ENCODE measurements at regions not wholly inside any gene's neighbourhood (a gene's known extent, or its start where the extent isn't known, plus 50 kb on each side); places are given as distances from the start of the nearest gene placed in this dataset.

DNA sequence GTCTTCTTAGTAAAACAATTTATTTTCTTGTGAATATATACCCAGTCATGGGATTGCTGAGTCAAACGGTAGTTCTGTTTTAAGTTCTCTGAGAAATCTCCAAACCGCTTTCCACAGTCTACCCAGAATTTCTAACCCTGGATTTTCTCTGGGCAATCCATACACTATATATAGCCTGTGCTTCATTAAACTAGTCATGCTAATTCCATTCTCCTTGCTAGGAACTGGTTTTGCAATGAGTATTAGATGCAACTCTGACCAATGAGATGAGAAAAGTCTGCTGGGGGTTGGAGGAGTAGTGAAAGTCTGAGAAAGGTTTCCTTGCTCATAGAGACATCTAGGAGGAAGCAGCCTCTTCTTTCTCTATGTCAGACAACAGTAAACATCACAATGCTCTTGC is 196.1 kb upstream of the CDKN3 start:
- H3K4me1 ChIP-seq (ENCODE audit: insufficient read depth) = no peaks in the 10 kb centered on the region
- no peak for TF ChIP-seq EZH2 (IDR thresholded peaks at IDR 0.05; ENCODE audit: borderline replicate concordance)
- no peak for TF ChIP-seq CTCF (IDR thresholded peaks at IDR 0.05; ENCODE audit: poor library complexity)
- no peak for TF ChIP-seq EZH2phosphoT487 (IDR thresholded peaks at IDR 0.05; ENCODE audit: low read depth, severe bottlenecking, unreplicated experiment)
- no peaks in the 10 kb centered on the region for H3K9me2 ChIP-seq (replicated peaks; ENCODE audit: insufficient read depth)
- H3K27me3 ChIP-seq = no peaks in the 10 kb centered on the region
- 95% methylated on average over 2 of the region's 2 CpGs for WGBS (ENCODE audit: low lambda C conversion rate, missing lambda C conversion rate)
- no peak overlapping the region for H3K4me2 ChIP-seq
- DNase-seq (ENCODE audit: low spot score) = no peak
- no peak overlapping the region for H2AFZ ChIP-seq
- H4K20me1 ChIP-seq (ENCODE audit: insufficient read depth, poor library complexity, severe bottlenecking) = no peaks in the 10 kb centered on the region
- no peak overlapping the region for H3K27ac ChIP-seq
- no peaks in the 10 kb centered on the region for H3K79me2 ChIP-seq
- H3K36me3 ChIP-seq (replicated peaks; ENCODE audit: insufficient read depth, low read depth) = no peaks in the 10 kb centered on the region
- no peaks in the 10 kb centered on the region for H3K9me3 ChIP-seq (ENCODE audit: low read depth)
- H3K4me3 ChIP-seq = no peak overlapping the region

DNA sequence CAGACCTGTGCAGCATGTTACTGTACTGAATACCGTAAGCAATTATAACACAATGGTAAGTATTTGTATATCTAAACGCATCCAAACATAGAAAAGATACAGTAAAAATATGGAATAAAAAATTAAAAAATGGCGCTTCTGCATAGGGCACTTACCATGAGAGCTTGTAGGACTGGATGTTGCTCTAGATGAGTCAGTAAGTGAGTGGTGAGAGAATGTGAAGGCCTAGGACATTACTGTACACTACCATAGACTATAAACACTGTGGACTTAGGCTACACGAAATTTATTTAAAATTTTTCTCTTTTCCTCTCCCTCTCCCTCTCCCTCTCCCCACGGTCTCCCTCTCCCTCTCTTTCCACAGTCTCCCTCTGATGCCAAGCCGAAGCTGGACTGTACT is 194.5 kb upstream of the CDKN3 start:
- 96% methylated on average over 5 of the region's 6 CpGs for WGBS (ENCODE audit: low lambda C conversion rate, missing lambda C conversion rate)
- peaks cover 4% of the 10 kb centered on the region for H3K4me1 ChIP-seq (ENCODE audit: insufficient read depth)
- no peak overlapping the region for H3K27ac ChIP-seq
- H3K9me3 ChIP-seq (ENCODE audit: low read depth) = no peaks in the 10 kb centered on the region
- no peaks in the 10 kb centered on the region for H3K79me2 ChIP-seq
- no peak for DNase-seq (ENCODE audit: low spot score)
- no peaks in the 10 kb centered on the region for H4K20me1 ChIP-seq (ENCODE audit: insufficient read depth, poor library complexity, severe bottlenecking)
- no peaks in the 10 kb centered on the region for H3K36me3 ChIP-seq (replicated peaks; ENCODE audit: insufficient read depth, low read depth)
- no peak overlapping the region for H3K4me2 ChIP-seq
- no peak for TF ChIP-seq CTCF (IDR thresholded peaks at IDR 0.05; ENCODE audit: poor library complexity)
- TF ChIP-seq EZH2 (IDR thresholded peaks at IDR 0.05; ENCODE audit: borderline replicate concordance) = no peak
- TF ChIP-seq EZH2phosphoT487 (IDR thresholded peaks at IDR 0.05; ENCODE audit: low read depth, severe bottlenecking, unreplicated experiment) = no peak
- H3K4me3 ChIP-seq = no peak overlapping the region
- H2AFZ ChIP-seq = no peak overlapping the region
- no peaks in the 10 kb centered on the region for H3K27me3 ChIP-seq
- no peaks in the 10 kb centered on the region for H3K9me2 ChIP-seq (replicated peaks; ENCODE audit: insufficient read depth)

DNA sequence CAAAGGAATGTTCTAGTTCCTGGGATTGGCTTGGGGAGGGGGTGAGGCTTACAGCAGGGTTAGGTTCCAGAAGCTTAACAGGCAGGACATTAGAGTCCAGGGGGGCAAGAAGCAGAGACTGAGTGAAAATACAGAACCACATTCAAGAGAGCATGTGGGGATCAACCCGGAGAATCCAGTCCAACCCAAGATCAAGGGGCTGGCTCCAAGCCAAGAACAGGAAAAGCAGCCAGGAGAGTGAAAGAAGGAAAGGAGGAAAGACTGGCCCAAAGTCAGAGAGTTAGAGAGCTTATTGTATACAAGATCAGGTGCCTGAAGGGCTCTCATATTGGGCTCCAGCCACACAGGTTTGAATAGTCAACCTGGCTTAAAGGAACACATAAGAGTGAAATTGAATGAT is 190.3 kb upstream of the CDKN3 start:
- WGBS (ENCODE audit: low lambda C conversion rate, missing lambda C conversion rate) = 39% methylated on average over 1 of the region's 1 CpG
- Histone ChIP-seq H4K20me1 (ENCODE audit: insufficient read depth, poor library complexity, severe bottlenecking) (no peaks in the 10 kb centered on the region), H3K9me2 (replicated peaks; ENCODE audit: insufficient read depth) (no peaks in the 10 kb centered on the region), H3K27ac (no peak overlapping the region), H3K9me3 (ENCODE audit: low read depth) (no peaks in the 10 kb centered on the region), H3K4me1 (ENCODE audit: insufficient read depth) (peaks cover 9% of the 10 kb centered on the region), H3K4me3 (no peak overlapping the region), H3K36me3 (replicated peaks; ENCODE audit: insufficient read depth, low read depth) (no peaks in the 10 kb centered on the region), H2AFZ (no peak overlapping the region), H3K79me2 (no peaks in the 10 kb centered on the region), H3K4me2 (no peak overlapping the region), H3K27me3 (no peaks in the 10 kb centered on the region)
- DNase-seq (ENCODE audit: low spot score) = no peak
- TF ChIP-seq EZH2phosphoT487 (IDR thresholded peaks at IDR 0.05; ENCODE audit: low read depth, severe bottlenecking, unreplicated experiment) = no peak
- TF ChIP-seq CTCF (IDR thresholded peaks at IDR 0.05; ENCODE audit: poor library complexity) = no peak
- TF ChIP-seq EZH2 (IDR thresholded peaks at IDR 0.05; ENCODE audit: borderline replicate concordance) = no peak

GRCh38 chr14:54207075-54207474 is 189.7 kb upstream of the CDKN3 start:
- Histone ChIP-seq H3K4me3 (no peak overlapping the region), H3K36me3 (replicated peaks; ENCODE audit: insufficient read depth, low read depth) (no peaks in the 10 kb centered on the region), H3K27ac (no peak overlapping the region), H3K79me2 (no peaks in the 10 kb centered on the region), H3K4me2 (no peak overlapping the region), H4K20me1 (ENCODE audit: insufficient read depth, poor library complexity, severe bottlenecking) (no peaks in the 10 kb centered on the region), H3K9me2 (replicated peaks; ENCODE audit: insufficient read depth) (no peaks in the 10 kb centered on the region), H3K4me1 (ENCODE audit: insufficient read depth) (peaks cover 9% of the 10 kb centered on the region), H3K9me3 (ENCODE audit: low read depth) (no peaks in the 10 kb centered on the region), H2AFZ (no peak overlapping the region), H3K27me3 (no peaks in the 10 kb centered on the region)
- no peak for TF ChIP-seq EZH2phosphoT487 (IDR thresholded peaks at IDR 0.05; ENCODE audit: low read depth, severe bottlenecking, unreplicated experiment)
- TF ChIP-seq EZH2 (IDR thresholded peaks at IDR 0.05; ENCODE audit: borderline replicate concordance) = no peak
- no peak for TF ChIP-seq CTCF (IDR thresholded peaks at IDR 0.05; ENCODE audit: poor library complexity)
- DNase-seq (ENCODE audit: low spot score) = no peak
- 85% methylated on average over 2 of the region's 2 CpGs for WGBS (ENCODE audit: low lambda C conversion rate, missing lambda C conversion rate)

Measured in hepatocyte (in vitro differentiated cells).